Fibroblast of pulmonary artery (primary cell): ENCODE measurements at regions not wholly inside any gene's neighbourhood (a gene's known extent, or its start where the extent isn't known, plus 50 kb on each side); places are given as distances from the start of the nearest gene placed in this dataset.

Source experiments
- DNase-seq: peaks from one replicate; pipeline ENCODE4 v3.0.0-alpha.2; 2010; ENCODE audit warnings: low read depth
- H3K4me3 ChIP-seq: replicated peaks from 2 replicates; pipeline ENCODE4 v1.5.1; 2011; ENCODE audit warnings: low read depth, mild to moderate bottlenecking, control low read depth, low read length, moderate library complexity
- CTCF ChIP-seq: IDR thresholded peaks from 2 replicates; pipeline ENCODE4 v1.5.1; 2011; ENCODE audit warnings: mild to moderate bottlenecking, control low read depth, low read length, inconsistent platforms; ENCODE audit errors: missing control alignments

GRCh38 chr2:145958611-145959010 is 1438.7 kb upstream of the ZEB2 start:
- no peak overlapping the region for H3K4me3 ChIP-seq
- DNase-seq, result no peak
- no peak for TF ChIP-seq CTCF

- no peak for TF ChIP-seq CTCF
Measured at GRCh38 chr2:145957929-145958328, 1438.0 kb upstream of the ZEB2 start.

GRCh38 chr2:145939949-145940348 is 1420.0 kb upstream of the ZEB2 start:
- no peak for DNase-seq
- H3K4me3 ChIP-seq, result no peak overlapping the region
- no peak for TF ChIP-seq CTCF

More at GRCh38 chr2:145957929-145958328, 1438.0 kb upstream of the ZEB2 start:
- no peak overlapping the region for H3K4me3 ChIP-seq
- DNase-seq, result peak; percentile 3

GRCh38 chr2:145935016-145935415 is 1415.1 kb upstream of the ZEB2 start:
- TF ChIP-seq CTCF, result no peak
- no peak for DNase-seq
- H3K4me3 ChIP-seq, result no peak overlapping the region

- no peak overlapping the region for H3K4me3 ChIP-seq
- no peak for DNase-seq
- TF ChIP-seq CTCF, result no peak
Measured at GRCh38 chr2:145931781-145932395, 1412.0 kb upstream of the ZEB2 start.

GRCh38 chr2:145930318-145930717 is 1410.4 kb upstream of the ZEB2 start:
- TF ChIP-seq CTCF, result no peak
- no peak for DNase-seq
- H3K4me3 ChIP-seq, result no peak overlapping the region
